ENCODE measurements at regions not wholly inside any gene's neighbourhood (a gene's known extent, or its start where the extent isn't known, plus 50 kb on each side); places are given as distances from the start of the nearest gene placed in this dataset.

GRCh38 chr2:41916177-41916576 is 131.6 kb upstream of the PKDCC start:
- no peak for TF ChIP-seq CTCF (IDR thresholded peaks at IDR 0.05; ENCODE audit: insufficient read depth, low read length)
- no peak for TF ChIP-seq POLR2AphosphoS5 (IDR thresholded peaks at IDR 0.05; ENCODE audit: low read depth)
- TF ChIP-seq REST (IDR thresholded peaks at IDR 0.05; ENCODE audit: insufficient replicate concordance, low read depth): no peak

Measured in HL-60 (cell line).